Transverse colon (tissue), 4 donors: ENCODE measurements at regions not wholly inside any gene's neighbourhood (a gene's known extent, or its start where the extent isn't known, plus 50 kb on each side); places are given as distances from the start of the nearest gene placed in this dataset.

Source experiments
- POLR2AphosphoS5 ChIP-seq, 3 donors: sonication (generic); formaldehyde crosslinking; IDR thresholded peaks; one replicate each; pipeline ENCODE4 v1.6.1; 2016; ENCODE audit warnings: antibody characterized with exemption in 3 of 3
- TF ChIP-seq, protein P1 (sequence below), 5 experiments: fragments of 200-600 bp in 3 of 5; fragments of 450-650 bp in 2 of 5; sonication (generic) in 3 of 5; IDR thresholded peaks; 1 replicate in 2 of 5; 2 replicates in 3 of 5; pipeline ENCODE4 v1.5.1; 2016 to 2017; ENCODE audit warnings: antibody characterized with exemption in 5 of 5, inconsistent platforms in 3 of 5, mild to moderate bottlenecking in 2 of 5, moderate library complexity in 1 of 5

DNA sequence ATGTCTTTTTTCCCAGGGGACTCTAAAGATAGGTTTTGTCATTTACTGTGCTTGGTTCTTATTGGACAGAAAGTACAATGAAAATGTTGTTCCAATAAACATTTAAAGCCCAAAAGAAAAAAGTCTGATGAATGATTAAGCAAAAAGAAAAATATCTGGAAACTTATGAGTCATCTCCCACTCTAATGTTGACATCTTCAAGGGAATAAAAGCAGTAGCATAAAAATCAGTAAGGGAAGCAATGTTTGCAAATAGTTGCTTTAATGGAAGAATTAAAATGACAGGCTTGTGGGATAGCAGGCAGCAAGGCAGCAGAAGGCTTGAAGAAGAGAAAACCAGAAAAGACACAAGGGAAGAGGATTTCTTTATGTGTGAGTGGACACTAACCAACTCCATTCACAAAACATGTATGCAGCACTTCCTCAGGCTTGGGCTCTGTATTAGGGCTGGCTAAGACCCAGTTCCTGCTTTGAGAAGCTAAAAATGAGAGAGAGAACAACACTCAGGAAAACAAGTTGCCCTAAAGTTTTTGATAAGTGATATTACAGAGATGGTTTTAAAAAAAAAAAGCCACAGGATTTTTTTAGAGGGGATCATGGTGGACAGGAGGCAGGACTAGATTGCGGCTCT is 263.2 kb upstream of the NT5E start:
- TF ChIP-seq, protein P1, sequence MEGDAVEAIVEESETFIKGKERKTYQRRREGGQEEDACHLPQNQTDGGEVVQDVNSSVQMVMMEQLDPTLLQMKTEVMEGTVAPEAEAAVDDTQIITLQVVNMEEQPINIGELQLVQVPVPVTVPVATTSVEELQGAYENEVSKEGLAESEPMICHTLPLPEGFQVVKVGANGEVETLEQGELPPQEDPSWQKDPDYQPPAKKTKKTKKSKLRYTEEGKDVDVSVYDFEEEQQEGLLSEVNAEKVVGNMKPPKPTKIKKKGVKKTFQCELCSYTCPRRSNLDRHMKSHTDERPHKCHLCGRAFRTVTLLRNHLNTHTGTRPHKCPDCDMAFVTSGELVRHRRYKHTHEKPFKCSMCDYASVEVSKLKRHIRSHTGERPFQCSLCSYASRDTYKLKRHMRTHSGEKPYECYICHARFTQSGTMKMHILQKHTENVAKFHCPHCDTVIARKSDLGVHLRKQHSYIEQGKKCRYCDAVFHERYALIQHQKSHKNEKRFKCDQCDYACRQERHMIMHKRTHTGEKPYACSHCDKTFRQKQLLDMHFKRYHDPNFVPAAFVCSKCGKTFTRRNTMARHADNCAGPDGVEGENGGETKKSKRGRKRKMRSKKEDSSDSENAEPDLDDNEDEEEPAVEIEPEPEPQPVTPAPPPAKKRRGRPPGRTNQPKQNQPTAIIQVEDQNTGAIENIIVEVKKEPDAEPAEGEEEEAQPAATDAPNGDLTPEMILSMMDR (IDR thresholded peaks at IDR 0.05) = no peak
- no peak for TF ChIP-seq POLR2AphosphoS5 (IDR thresholded peaks at IDR 0.05)
